H1 (cell line): ENCODE measurements at regions not wholly inside any gene's neighbourhood (a gene's known extent, or its start where the extent isn't known, plus 50 kb on each side); places are given as distances from the start of the nearest gene placed in this dataset.

ENCODE experiments used
- CTCF ChIA-PET: fragments of 300-600 bp; sonication (Branson Sonifier 250); formaldehyde crosslinking; loops from one replicate; lab custom pipeline; 2021; ENCODE audit not compliant: partially characterized antibody; lab: Charles Lee
- POLR2A ChIA-PET: fragments of 300-600 bp; sonication (Branson Sonifier 250); formaldehyde crosslinking; loops from one replicate; lab custom pipeline; 2021; ENCODE audit warnings: inconsistent platforms; ENCODE audit not compliant: partially characterized antibody; lab: Charles Lee
- DNase-seq, 2 experiments: peaks; one replicate each; pipeline versions ENCODE4 v3.0.0 to v3.0.0-alpha.2; 2010 to 2022; ENCODE audit warnings: low spot score in 2 of 2, low read depth in 1 of 2, mixed read lengths in 1 of 2
- FAIRE-seq: peaks from 2 replicates; lab custom pipeline; 2011; peaks lifted over from hg19 to GRCh38; lab: Jason Lieb, UNC
- H2AFZ ChIP-seq: 2 replicates; pipeline ENCODE4 v1.8.1; 2012; ENCODE audit warnings: low read length, inconsistent platforms
- H2AK5ac ChIP-seq: 2 replicates; pipeline ENCODE4 v1.6.1; 2013; ENCODE audit warnings: low read depth, low read length
- H2BK120ac ChIP-seq: replicated peaks from 2 replicates; pipeline ENCODE3; 2013; ENCODE audit warnings: low read depth, low read length, inconsistent platforms
- H2BK12ac ChIP-seq: 2 replicates; pipeline ENCODE4 v1.6.1; 2013; ENCODE audit warnings: low read depth, low read length
- H2BK15ac ChIP-seq: 2 replicates; pipeline ENCODE4 v1.6.1; 2013; ENCODE audit warnings: low read length
- H2BK20ac ChIP-seq: 2 replicates; pipeline ENCODE4 v1.6.1; 2013; ENCODE audit warnings: low read length
- H2BK5ac ChIP-seq: 2 replicates; pipeline ENCODE4 v1.6.1; 2013; ENCODE audit warnings: low read depth, low read length
- H3K14ac ChIP-seq: 2 replicates; pipeline ENCODE4 v1.6.1; 2013; ENCODE audit warnings: inconsistent platforms; ENCODE audit not compliant: insufficient read length
- H3K18ac ChIP-seq: 2 replicates; pipeline ENCODE4 v1.6.1; 2013; ENCODE audit warnings: low read length; ENCODE audit errors: extremely low read depth
- H3K23ac ChIP-seq: 2 replicates; pipeline ENCODE4 v1.6.1; 2013; ENCODE audit warnings: inconsistent platforms; ENCODE audit not compliant: insufficient read length
- H3K23me2 ChIP-seq: 2 replicates; pipeline ENCODE4 v1.6.1; 2013; ENCODE audit warnings: low read depth, low read length
- H3K27ac ChIP-seq: 2 replicates; pipeline ENCODE4 v1.6.1; 2011; ENCODE audit warnings: low read depth, low read length, inconsistent platforms
- H3K27me3 ChIP-seq, 4 experiments: replicated peaks in 1 of 4; 1 replicate in 1 of 4; 2 replicates in 3 of 4; pipeline versions ENCODE4 v1.6.1 to v1.8.1; 2011 to 2013; ENCODE audit warnings: low read length in 3 of 4, mild to moderate bottlenecking in 3 of 4, inconsistent platforms in 2 of 4, mixed read lengths in 2 of 4, moderate library complexity in 1 of 4; ENCODE audit not compliant: control insufficient read depth in 3 of 4, insufficient read depth in 3 of 4; ENCODE audit errors: extremely low read depth in 1 of 4
- H3K36me3 ChIP-seq, 4 experiments: 2 replicates each; pipeline versions ENCODE4 v1.6.1 to v1.8.1; 2011 to 2013; ENCODE audit warnings: mild to moderate bottlenecking in 4 of 4, low read length in 3 of 4, moderate library complexity in 2 of 4, control low read depth in 1 of 4, inconsistent platforms in 1 of 4; ENCODE audit not compliant: insufficient read depth in 4 of 4, control insufficient read depth in 2 of 4
- H3K4ac ChIP-seq: replicated peaks from 2 replicates; pipeline ENCODE3; 2013; ENCODE audit warnings: low read length, low read depth, mixed read lengths, inconsistent platforms; ENCODE audit not compliant: insufficient read length
- H3K4me1 ChIP-seq, 4 experiments: replicated peaks in 1 of 4; 1 replicate in 1 of 4; 2 replicates in 3 of 4; pipeline versions ENCODE4 v1.6.1 to v1.8.1; 2011 to 2013; ENCODE audit warnings: low read length in 3 of 4, inconsistent platforms in 2 of 4, mixed read lengths in 1 of 4; ENCODE audit not compliant: insufficient read depth in 4 of 4, control insufficient read depth in 3 of 4
- H3K4me2 ChIP-seq, 2 experiments: 2 replicates each; pipeline versions ENCODE4 v1.6.1 to v1.8.1; 2011 to 2013; ENCODE audit warnings: low read depth in 2 of 2, low read length in 2 of 2, control low read depth in 1 of 2, inconsistent platforms in 1 of 2, mild to moderate bottlenecking in 1 of 2; ENCODE audit not compliant: insufficient read depth in 1 of 2
- H3K4me3 ChIP-seq, 4 experiments: fragments of 200-600, 300-600 bp in 1 of 4; sonication (generic), shearing (Covaris generic), sonication (Bioruptor Twin) in 1 of 4; 2 replicates each; pipeline versions ENCODE4 v1.5.1 to v1.8.1; 2011 to 2016; ENCODE audit warnings: low read length in 4 of 4, low read depth in 3 of 4, control low read depth in 2 of 4, inconsistent platforms in 2 of 4, mild to moderate bottlenecking in 2 of 4, mixed read lengths in 1 of 4, moderate library complexity in 1 of 4; ENCODE audit not compliant: insufficient read depth in 2 of 4; ENCODE audit errors: extremely low read depth in 1 of 4
- H3K56ac ChIP-seq: replicated peaks from 2 replicates; pipeline ENCODE3; 2013; ENCODE audit warnings: low read depth, mild to moderate bottlenecking, mixed read lengths, low read length, inconsistent platforms; ENCODE audit not compliant: insufficient read length
- H3K79me1 ChIP-seq: 2 replicates; pipeline ENCODE4 v1.6.1; 2013; ENCODE audit warnings: low read depth, low read length, control low read depth
- H3K79me2 ChIP-seq, 2 experiments: 2 replicates each; pipeline versions ENCODE4 v1.6.1 to v1.8.1; 2012 to 2013; ENCODE audit warnings: low read length in 2 of 2, mild to moderate bottlenecking in 2 of 2, inconsistent platforms in 1 of 2; ENCODE audit not compliant: insufficient read depth in 2 of 2, control insufficient read depth in 1 of 2
- H3K9ac ChIP-seq, 4 experiments: replicated peaks in 1 of 4; 1 replicate in 1 of 4; 2 replicates in 3 of 4; pipeline versions ENCODE4 v1.6.1 to v1.8.1; 2011 to 2013; ENCODE audit warnings: low read depth in 3 of 4, low read length in 3 of 4, control low read depth in 2 of 4, mild to moderate bottlenecking in 2 of 4, moderate library complexity in 2 of 4, inconsistent platforms in 1 of 4; ENCODE audit errors: extremely low read depth in 1 of 4
- H3K9me3 ChIP-seq, 2 experiments: 2 replicates each; pipeline versions ENCODE4 v1.6.1 to v1.8.1; 2012 to 2013; ENCODE audit warnings: mild to moderate bottlenecking in 2 of 2, moderate library complexity in 2 of 2, control low read depth in 1 of 2, inconsistent platforms in 1 of 2, low read depth in 1 of 2, low read length in 1 of 2, mixed read lengths in 1 of 2; ENCODE audit not compliant: insufficient read depth in 2 of 2
- H4K20me1 ChIP-seq, 2 experiments: replicated peaks in 1 of 2; 2 replicates each; pipeline versions ENCODE3 to v1.8.1; 2011 to 2013; ENCODE audit warnings: inconsistent platforms in 2 of 2, low read length in 2 of 2, mild to moderate bottlenecking in 1 of 2; ENCODE audit not compliant: insufficient read depth in 2 of 2, control insufficient read depth in 1 of 2
- H4K5ac ChIP-seq: 2 replicates; pipeline ENCODE4 v1.6.1; 2013; ENCODE audit warnings: low read length, low read depth, mixed read lengths, inconsistent platforms; ENCODE audit not compliant: insufficient read length
- H4K8ac ChIP-seq: 2 replicates; pipeline ENCODE4 v1.8.0; 2013; ENCODE audit warnings: mild to moderate bottlenecking, moderate library complexity, low read length, inconsistent platforms; ENCODE audit not compliant: insufficient read depth; ENCODE audit errors: extremely low read depth
- H4K91ac ChIP-seq: replicated peaks from 2 replicates; pipeline ENCODE3; 2013; ENCODE audit warnings: low read length, mixed read lengths, inconsistent platforms; ENCODE audit not compliant: insufficient read length
- ASH2L ChIP-seq: fragments of 200-600, 300-600 bp; sonication (generic); IDR thresholded peaks from one replicate; pipeline ENCODE4 v1.7.1; 2017; ENCODE audit warnings: low read length
- BCL11A ChIP-seq, 2 experiments: IDR thresholded peaks; one replicate each; pipeline ENCODE4 v1.6.1; 2011; ENCODE audit warnings: low read depth in 2 of 2, low read length in 2 of 2, mild to moderate bottlenecking in 2 of 2
- CREB1 ChIP-seq: IDR thresholded peaks from 2 replicates; pipeline ENCODE4 v1.6.1; 2012; ENCODE audit warnings: inconsistent platforms
- E2F6 ChIP-seq: IDR thresholded peaks from 2 replicates; pipeline ENCODE4 v1.6.1; 2012; ENCODE audit warnings: inconsistent platforms
- GTF2F1 ChIP-seq: IDR thresholded peaks from 2 replicates; pipeline ENCODE4 v1.6.1; 2012; ENCODE audit warnings: low read depth, low read length, improper control_type of control experiment, borderline replicate concordance
- PHF8 ChIP-seq: fragments of 200-600 bp; sonication (generic); conservative IDR thresholded peaks from 2 replicates; pipeline ENCODE4 v1.7.1; 2012; ENCODE audit warnings: low read depth, mild to moderate bottlenecking, inconsistent platforms, low read length, moderate library complexity
- WGBS, 2 experiments: shearing (Covaris generic) in 1 of 2; methylation state at CpG; one replicate each; pipeline versions ENCODE4 v1.1.6 to v1.1.7; 2013 to 2015; ENCODE audit warnings: low lambda C conversion rate in 2 of 2, mixed read lengths in 2 of 2, inconsistent platforms in 1 of 2, low coverage in 1 of 2, missing lambda C conversion rate in 1 of 2; ENCODE audit not compliant: insufficient replicate concordance in 2 of 2, insufficient coverage in 1 of 2, insufficient read length in 1 of 2; ENCODE audit errors: extremely low coverage in 1 of 2, missing lambda C conversion rate in 1 of 2; 5-methylcytosine and 5-hydroxymethylcytosine counted together

GRCh38 chr2:84280873-84281272 is 178.2 kb downstream of the SUCLG1 start:
- DNase-seq (no peak), FAIRE-seq (no peak)
- no peaks in the 10 kb centered on the region for H3K79me2 ChIP-seq
- peaks cover 0 to 3% (median 0%) of the 10 kb centered on the region in 4 experiments; a peak in 1 of 7 replicates for H3K4me1 ChIP-seq
- no peaks in the 10 kb centered on the region for H3K23me2 ChIP-seq
- H3K27me3 ChIP-seq: no peaks in the 10 kb centered on the region
- no peak overlapping the region for H2BK12ac ChIP-seq
- ChIA-PET CTCF (interaction anchor here (1.0 kb wide), 1 partner anchor 23 kb away, joined by 3 read pairs; no protein-coding TSS in a partner anchor), POLR2A (no interaction called here)
- no peak overlapping the region for H2BK15ac ChIP-seq
- H3K9me3 ChIP-seq: peaks cover 0 to 3% of the 10 kb centered on the region in 2 experiments; a peak in 1 of 4 replicates
- no peaks in the 10 kb centered on the region for H4K20me1 ChIP-seq
- no peak overlapping the region for H4K5ac ChIP-seq
- H3K36me3 ChIP-seq: no peaks in the 10 kb centered on the region
- H3K18ac ChIP-seq: no peak overlapping the region
- H2BK120ac ChIP-seq: no peak overlapping the region
- no peak overlapping the region for H2BK20ac ChIP-seq
- TF ChIP-seq CREB1: no peak
- TF ChIP-seq E2F6: no peak
- no peak for TF ChIP-seq BCL11A (IDR thresholded peaks at IDR 0.05; ENCODE audit: low read depth in 2 of 2, low read length in 2 of 2)
- TF ChIP-seq GTF2F1: no peak
- TF ChIP-seq PHF8: no peak
- TF ChIP-seq ASH2L: no peak
- no peak overlapping the region for H4K8ac ChIP-seq
- H3K9ac ChIP-seq: no peak overlapping the region
- no peak overlapping the region for H4K91ac ChIP-seq
- H3K14ac ChIP-seq: no peak overlapping the region
- no peak overlapping the region for H2AK5ac ChIP-seq
- H3K4me3 ChIP-seq: no peak overlapping the region
- no peaks in the 10 kb centered on the region for H3K79me1 ChIP-seq
- H3K4me2 ChIP-seq: no peak overlapping the region
- WGBS, 2 experiments: 90% methylated on average over 1 of the region's 1 CpG; no CpG with 5 or more reads in 1 of the 2 experiments
- no peak overlapping the region for H2AFZ ChIP-seq
- H3K27ac ChIP-seq: no peak overlapping the region
- H3K4ac ChIP-seq: no peak overlapping the region
- H2BK5ac ChIP-seq: no peak overlapping the region
- H3K23ac ChIP-seq: no peak overlapping the region
- no peak overlapping the region for H3K56ac ChIP-seq
